HCT116 (cell line): ENCODE measurements at regions not wholly inside any gene's neighbourhood (a gene's known extent, or its start where the extent isn't known, plus 50 kb on each side); places are given as distances from the start of the nearest gene placed in this dataset.

Source experiments
- ATAC-seq: fragments of 200-7000 bp; cut with Tn5 transposase; 2 replicates; pipeline ENCODE4 v1.9.1; 2020; ENCODE audit warnings: mild to moderate bottlenecking, moderate library complexity
- BruUV-seq: library from RNA; stranded (reverse); fragments of 400-500 nt; replicated peaks from 2 replicates; lab custom pipeline; 2021; lab: Mats Ljungman, UMichigan
- CTCF ChIA-PET: fragments of 300-600 bp; sonication (Branson Sonifier 250); formaldehyde crosslinking; loops from one replicate; lab custom pipeline; 2021; ENCODE audit warnings: antibody characterized with exemption; lab: Charles Lee
- POLR2A ChIA-PET: fragments of 300-600, 350-600 bp; sonication (Branson Sonifier 250); formaldehyde crosslinking; loops from one replicate; lab custom pipeline; 2021; ENCODE audit warnings: antibody characterized with exemption; lab: Charles Lee
- RAD21 ChIA-PET, 2 experiments: fragments of 300-600 bp; sonication (Branson Sonifier 250); formaldehyde crosslinking; loops; one replicate each; lab custom pipeline; 2023; ENCODE audit warnings: low total read pairs in 2 of 2; ENCODE audit not compliant: uncharacterized antibody in 2 of 2, unreplicated experiment in 2 of 2, low non-redundant PET in 1 of 2; lab: Charles Lee
- DNase-seq: peaks from one replicate; pipeline ENCODE4 v3.0.0-alpha.2; 2010; ENCODE audit warnings: low read depth, low spot score
- H2AFZ ChIP-seq: fragments of 200-600 bp; shearing (Covaris generic), sonication (generic); 2 replicates; pipeline ENCODE4 v1.6.1; 2017; ENCODE audit warnings: low read depth, mixed run types, mixed read lengths, antibody characterized with exemption, low read length; ENCODE audit not compliant: poor library complexity, severe bottlenecking
- H3K27ac ChIP-seq: 2 replicates; pipeline ENCODE4 v1.5.1; 2012; ENCODE audit warnings: low read depth, low read length
- H3K27me3 ChIP-seq: fragments of 200-600 bp; sonication (generic); 2 replicates; pipeline ENCODE4 v1.6.1; 2016; ENCODE audit warnings: mixed run types, low read length, mixed read lengths; ENCODE audit not compliant: insufficient read depth
- H3K36me3 ChIP-seq, 2 experiments: fragments of 200-500 bp in 1 of 2; fragments of 200-600 bp in 1 of 2; sonication (Bioruptor generic) in 1 of 2; sonication (generic) in 1 of 2; 2 replicates each; pipeline versions ENCODE4 v1.5.1 to v1.6.1; 2014 to 2016; ENCODE audit warnings: low read length in 2 of 2, inconsistent platforms in 1 of 2, mixed read lengths in 1 of 2, mixed run types in 1 of 2; ENCODE audit not compliant: insufficient read depth in 2 of 2, control insufficient read depth in 1 of 2
- H3K4me1 ChIP-seq, 2 experiments: fragments of 200-600 bp in 1 of 2; sonication (generic) in 1 of 2; 2 replicates each; pipeline versions ENCODE4 v1.5.1 to v1.6.1; 2012 to 2017; ENCODE audit warnings: low read length in 2 of 2, inconsistent platforms in 1 of 2, mild to moderate bottlenecking in 1 of 2, mixed read lengths in 1 of 2, mixed run types in 1 of 2, moderate library complexity in 1 of 2; ENCODE audit not compliant: insufficient read depth in 2 of 2, control insufficient read depth in 1 of 2
- H3K4me2 ChIP-seq: fragments of 200-600 bp; sonication (generic); 2 replicates; pipeline ENCODE4 v1.6.1; 2017; ENCODE audit warnings: mixed run types, low read length, mixed read lengths
- H3K4me3 ChIP-seq, 2 experiments: fragments of 200-600 bp in 1 of 2; sonication (generic) in 1 of 2; replicated peaks in 1 of 2; 2 replicates each; pipeline ENCODE4 v1.5.1; 2011 to 2016; ENCODE audit warnings: low read length in 2 of 2, control low read depth in 1 of 2, low read depth in 1 of 2, mild to moderate bottlenecking in 1 of 2, mixed read lengths in 1 of 2, mixed run types in 1 of 2
- H3K79me2 ChIP-seq: fragments of 200-600 bp; sonication (generic); 2 replicates; pipeline ENCODE4 v1.6.1; 2017; ENCODE audit warnings: mild to moderate bottlenecking, mixed run types, low read length, moderate library complexity, mixed read lengths; ENCODE audit not compliant: insufficient read depth
- H3K9ac ChIP-seq: fragments of 200-600 bp; sonication (generic); 2 replicates; pipeline ENCODE4 v1.6.1; 2016; ENCODE audit warnings: low read length, mixed read lengths
- H3K9me2 ChIP-seq: fragments of 200-600 bp; sonication (generic), shearing (Covaris generic); 2 replicates; pipeline ENCODE4 v1.6.1; 2017; ENCODE audit warnings: mixed run types, mild to moderate bottlenecking, moderate library complexity; ENCODE audit not compliant: insufficient read depth
- H3K9me3 ChIP-seq, 2 experiments: fragments of 200-500 bp in 1 of 2; fragments of 200-600 bp in 1 of 2; sonication (Bioruptor generic) in 1 of 2; sonication (generic) in 1 of 2; 2 replicates each; pipeline ENCODE4 v1.6.1; 2014 to 2017; ENCODE audit warnings: low read length in 2 of 2, mixed read lengths in 2 of 2, inconsistent platforms in 1 of 2, low read depth in 1 of 2, mild to moderate bottlenecking in 1 of 2, mixed run types in 1 of 2, moderate library complexity in 1 of 2; ENCODE audit not compliant: control insufficient read depth in 1 of 2, insufficient read depth in 1 of 2
- H4K20me1 ChIP-seq: fragments of 200-600 bp; sonication (generic), shearing (Covaris generic); 2 replicates; pipeline ENCODE4 v1.6.1; 2017; ENCODE audit warnings: mixed run types, mild to moderate bottlenecking, moderate library complexity; ENCODE audit not compliant: insufficient read depth
- CEBPB ChIP-seq: IDR thresholded peaks from 2 replicates; pipeline ENCODE4 v1.6.1; 2012; ENCODE audit warnings: low read depth
- ELF1 ChIP-seq: IDR thresholded peaks from 2 replicates; pipeline ENCODE4 v1.6.1; 2012; ENCODE audit warnings: low read depth, borderline replicate concordance
- EZH2phosphoT487 ChIP-seq: fragments of 200-600 bp; IDR thresholded peaks from 2 replicates; pipeline ENCODE4 v1.6.1; 2018; ENCODE audit warnings: antibody characterized with exemption, borderline replicate concordance
- FOSL1 ChIP-seq: IDR thresholded peaks from 2 replicates; pipeline ENCODE4 v1.6.1; 2012; ENCODE audit warnings: low read depth
- POLR2A ChIP-seq: IDR thresholded peaks from 2 replicates; pipeline ENCODE4 v1.7.0; 2011; ENCODE audit warnings: borderline replicate concordance; ENCODE audit not compliant: insufficient read depth, insufficient read length; ENCODE audit errors: extremely low read depth
- POLR2AphosphoS5 ChIP-seq: IDR thresholded peaks from 2 replicates; pipeline ENCODE4 v1.6.1; 2011; ENCODE audit warnings: mild to moderate bottlenecking, low read depth, low read length, moderate library complexity
- RAD21 ChIP-seq: IDR thresholded peaks from 2 replicates; pipeline ENCODE4 v1.6.1; 2012; ENCODE audit warnings: low read depth, mild to moderate bottlenecking
- REST ChIP-seq: IDR thresholded peaks from 2 replicates; pipeline ENCODE4 v1.6.1; 2012; ENCODE audit warnings: low read depth
- SIN3A ChIP-seq: IDR thresholded peaks from 2 replicates; pipeline ENCODE4 v1.6.1; 2012; ENCODE audit warnings: low read depth
- SP1 ChIP-seq: IDR thresholded peaks from 2 replicates; pipeline ENCODE4 v1.6.1; 2012; ENCODE audit warnings: low read depth
- SRF ChIP-seq: IDR thresholded peaks from 2 replicates; pipeline ENCODE4 v1.6.1; 2012; ENCODE audit warnings: low read depth
- TCF7L2 ChIP-seq: IDR thresholded peaks from 2 replicates; pipeline ENCODE4 v1.7.0; 2011; ENCODE audit warnings: borderline replicate concordance, inconsistent platforms; ENCODE audit not compliant: insufficient read depth, insufficient read length; ENCODE audit errors: extremely low read depth
- ZFX ChIP-seq: fragments of 450-650 bp; IDR thresholded peaks from 2 replicates; pipeline ENCODE4 v1.6.1; 2017
- intact Hi-C: fragments of 100-400 bp; cut with micrococcal nuclease; formaldehyde crosslinking; loops from 2 replicates; pipeline ENCODE4 v1.10.0; 2022
- TF ChIP-seq, protein P1 (sequence below), 3 experiments: fragments of 200-600 bp in 1 of 3; sonication (generic) in 1 of 3; IDR thresholded peaks in 2 of 3; conservative IDR thresholded peaks in 1 of 3; 2 replicates each; pipeline ENCODE4 v1.5.1; 2012 to 2017; ENCODE audit warnings: low read depth in 2 of 3, low read length in 2 of 3, antibody characterized with exemption in 1 of 3, borderline replicate concordance in 1 of 3, control low read depth in 1 of 3, mild to moderate bottlenecking in 1 of 3, mixed read lengths in 1 of 3, mixed run types in 1 of 3, moderate library complexity in 1 of 3; ENCODE audit not compliant: insufficient read depth in 1 of 3

DNA sequence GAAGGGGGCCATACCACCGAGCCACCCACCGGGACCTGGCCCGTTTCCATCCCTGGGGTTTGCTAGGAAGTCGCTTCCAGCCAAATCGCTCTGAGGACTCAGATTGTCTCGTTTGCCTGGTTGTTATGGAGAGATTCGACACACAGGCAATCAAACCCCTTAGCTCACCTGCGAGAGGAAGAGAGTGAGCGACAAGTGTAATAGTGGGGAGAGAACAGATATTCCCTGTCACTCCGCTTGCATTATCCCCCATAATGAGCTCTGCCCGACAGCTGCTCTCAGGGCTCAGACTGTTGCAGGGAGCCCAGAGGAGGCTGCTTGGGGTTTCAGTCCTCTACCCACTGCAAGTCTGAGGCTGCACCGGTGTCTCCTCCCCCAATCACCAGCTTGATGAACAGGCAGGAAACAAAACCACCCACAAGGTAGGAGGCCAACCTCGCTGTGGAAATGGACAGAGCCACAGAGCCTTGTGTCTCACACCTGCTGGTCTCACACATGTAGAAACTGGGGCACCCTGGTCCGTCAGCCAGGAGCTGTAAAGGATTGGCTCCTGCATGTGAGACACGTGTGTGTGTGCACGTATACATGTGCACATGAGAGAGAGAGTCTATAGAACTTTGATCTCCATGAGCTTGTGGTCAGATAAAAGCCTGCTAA lies 351.1 kb downstream of the BUD13 start:
- H3K27ac ChIP-seq: no peak overlapping the region

DNA sequence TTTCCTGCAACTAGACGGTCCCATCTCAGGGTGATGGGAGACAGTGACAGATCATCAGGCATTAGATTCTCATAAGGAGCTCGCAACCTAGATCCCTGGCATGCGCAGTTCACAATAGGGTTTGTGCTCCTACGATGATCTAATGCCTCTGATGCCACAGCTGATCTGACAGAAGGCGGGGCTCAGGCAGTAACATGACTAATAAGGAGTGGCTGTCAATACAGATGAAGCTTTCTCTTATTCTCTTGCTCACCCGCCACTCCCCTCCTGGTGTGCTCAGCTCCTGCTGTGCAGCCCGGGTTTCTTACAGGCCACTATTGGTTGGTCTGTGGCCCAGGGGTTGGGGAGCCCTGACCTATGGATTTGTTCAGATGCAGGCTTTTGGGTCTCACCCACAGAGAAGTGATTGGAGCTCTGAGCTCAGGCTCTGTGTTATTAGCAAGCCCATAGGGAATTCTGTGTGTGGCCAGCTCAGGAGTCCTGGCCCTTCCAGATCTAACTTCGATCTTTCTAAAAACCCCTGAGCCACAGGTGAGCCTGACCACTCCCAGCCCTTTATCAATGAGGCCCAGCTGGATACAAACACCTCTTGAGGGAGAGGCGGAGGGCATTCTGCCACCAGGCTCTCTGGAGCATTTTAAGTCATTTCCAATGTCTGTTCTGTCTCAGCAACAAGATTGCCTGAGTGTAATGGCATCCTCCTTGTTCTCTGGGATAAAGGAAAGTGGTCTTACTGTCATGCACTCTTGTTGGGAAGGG lies 351.8 kb downstream of the BUD13 start:
- Histone ChIP-seq H3K79me2 (no peaks in the 10 kb centered on the region), H3K27ac (no peak overlapping the region), H3K9me2 (no peaks in the 10 kb centered on the region), H3K4me3 (no peak overlapping the region), H3K4me1 (0 out of 4 replicates have a peak, but pooled peaks cover 0 to 3% of the 10 kb centered on the region in 2 experiments), H3K9me3 (no peaks in the 10 kb centered on the region), H3K4me2 (no peak overlapping the region), H3K27me3 (peaks cover 35% of the 10 kb centered on the region), H2AFZ (no peak overlapping the region), H3K36me3 (no peaks in the 10 kb centered on the region), H4K20me1 (no peaks in the 10 kb centered on the region), H3K9ac (no peak overlapping the region)
- DNase-seq: peak; percentile 10
- ChIA-PET POLR2A (interaction anchor here (0.6 kb wide), 1 partner anchor 24 kb away, joined by 5 read pairs; no protein-coding TSS in a partner anchor), RAD21 (no interaction called here), CTCF (no interaction called here)
- no TSS peak for BruUV-seq
- peak; percentile 69 for ATAC-seq
- intact Hi-C loops: no loop called here
- TF ChIP-seq CEBPB: no peak
- no peak for TF ChIP-seq TCF7L2
- TF ChIP-seq REST: no peak
- TF ChIP-seq FOSL1: no peak
- TF ChIP-seq ELF1: no peak
- no peak for TF ChIP-seq RAD21
- TF ChIP-seq EZH2phosphoT487: no peak
- no peak for TF ChIP-seq POLR2AphosphoS5
- no peak for TF ChIP-seq SIN3A
- TF ChIP-seq, protein P1, sequence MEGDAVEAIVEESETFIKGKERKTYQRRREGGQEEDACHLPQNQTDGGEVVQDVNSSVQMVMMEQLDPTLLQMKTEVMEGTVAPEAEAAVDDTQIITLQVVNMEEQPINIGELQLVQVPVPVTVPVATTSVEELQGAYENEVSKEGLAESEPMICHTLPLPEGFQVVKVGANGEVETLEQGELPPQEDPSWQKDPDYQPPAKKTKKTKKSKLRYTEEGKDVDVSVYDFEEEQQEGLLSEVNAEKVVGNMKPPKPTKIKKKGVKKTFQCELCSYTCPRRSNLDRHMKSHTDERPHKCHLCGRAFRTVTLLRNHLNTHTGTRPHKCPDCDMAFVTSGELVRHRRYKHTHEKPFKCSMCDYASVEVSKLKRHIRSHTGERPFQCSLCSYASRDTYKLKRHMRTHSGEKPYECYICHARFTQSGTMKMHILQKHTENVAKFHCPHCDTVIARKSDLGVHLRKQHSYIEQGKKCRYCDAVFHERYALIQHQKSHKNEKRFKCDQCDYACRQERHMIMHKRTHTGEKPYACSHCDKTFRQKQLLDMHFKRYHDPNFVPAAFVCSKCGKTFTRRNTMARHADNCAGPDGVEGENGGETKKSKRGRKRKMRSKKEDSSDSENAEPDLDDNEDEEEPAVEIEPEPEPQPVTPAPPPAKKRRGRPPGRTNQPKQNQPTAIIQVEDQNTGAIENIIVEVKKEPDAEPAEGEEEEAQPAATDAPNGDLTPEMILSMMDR (IDR thresholded peaks at IDR 0.05 in 2 of 3, conservative IDR thresholded peaks at IDR 0.05 in 1 of 3; ENCODE audit: borderline replicate concordance in 1 of 3, insufficient read depth in 1 of 3, low read depth in 2 of 3, low read length in 2 of 3): no peak
- TF ChIP-seq SP1: no peak

More for the DNA sequence above, 351.1 kb downstream of the BUD13 start:
- no peak overlapping the region for H3K9ac ChIP-seq
- H4K20me1 ChIP-seq: no peaks in the 10 kb centered on the region
- POLR2A ChIA-PET: interaction anchor here (0.6 kb wide), 1 partner anchor 24 kb away, joined by 5 read pairs; no protein-coding TSS in a partner anchor
- RAD21 ChIA-PET: no interaction called here
- TF ChIP-seq POLR2AphosphoS5 (no peak), ZFX (no peak), POLR2A (no peak), SRF (no peak), FOSL1 (no peak)
- no peaks in the 10 kb centered on the region for H3K9me3 ChIP-seq
- H3K4me2 ChIP-seq: no peak overlapping the region
- H3K4me3 ChIP-seq: no peak overlapping the region
- 0 out of 4 replicates have a peak, but pooled peaks cover 0 to 3% of the 10 kb centered on the region in 2 experiments for H3K4me1 ChIP-seq
- H3K36me3 ChIP-seq: no peaks in the 10 kb centered on the region
- intact Hi-C loops: no loop called here
- ATAC-seq: no peak
- no peaks in the 10 kb centered on the region for H3K79me2 ChIP-seq
- H3K9me2 ChIP-seq: no peaks in the 10 kb centered on the region
- no TSS peak for BruUV-seq
- peaks cover 28% of the 10 kb centered on the region for H3K27me3 ChIP-seq
- CTCF ChIA-PET: no interaction called here
- no peak for DNase-seq
- H2AFZ ChIP-seq: no peak overlapping the region
